ENCODE measurements at regions not wholly inside any gene's neighbourhood (a gene's known extent, or its start where the extent isn't known, plus 50 kb on each side); places are given as distances from the start of the nearest gene placed in this dataset.

DNA sequence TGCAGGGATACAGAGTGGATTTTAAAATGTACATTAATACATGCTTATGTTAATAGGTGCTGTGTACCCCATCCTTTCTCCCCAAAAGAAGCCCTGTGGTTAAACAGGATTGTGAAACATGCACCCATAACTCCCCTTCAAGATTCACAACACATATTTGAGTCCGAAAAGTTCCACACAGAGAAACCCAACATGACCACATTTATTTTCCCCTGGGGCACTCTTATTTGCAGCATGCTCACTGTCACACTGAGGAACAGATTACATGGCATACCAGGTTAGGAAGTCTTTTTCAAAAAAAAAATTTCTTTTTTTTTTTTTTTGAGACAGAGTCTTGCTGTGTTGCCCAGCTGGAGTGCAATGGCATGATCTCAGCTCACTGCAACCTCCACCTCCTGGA is 67.7 kb upstream of the COL5A2 start:
- no peak for DNase-seq (ENCODE audit: low read depth)
- in situ Hi-C loops (cut with HindIII; ENCODE audit: low sequenced_read_pairs) = loop anchor here (5.0 kb wide), 2 partner anchors 40 to 70 kb away; no protein-coding TSS in a partner anchor
- no peak for TF ChIP-seq CTCF (IDR thresholded peaks at IDR 0.05; ENCODE audit: low read depth, low read length, missing control alignments)
- no peak overlapping the region for H3K4me3 ChIP-seq (ENCODE audit: low read depth, low read length)

- no peak for DNase-seq (ENCODE audit: low read depth)
- no peak overlapping the region for H3K4me3 ChIP-seq (ENCODE audit: low read depth, low read length)
- TF ChIP-seq CTCF (IDR thresholded peaks at IDR 0.05; ENCODE audit: low read depth, low read length, missing control alignments) = no peak
- in situ Hi-C loops (cut with HindIII; ENCODE audit: low sequenced_read_pairs) = loop anchor here (5.0 kb wide), 2 partner anchors 41 to 69 kb away; no protein-coding TSS in a partner anchor
Measured at GRCh38 chr2:189248141-189248540, 68.6 kb upstream of the COL5A2 start.

DNA sequence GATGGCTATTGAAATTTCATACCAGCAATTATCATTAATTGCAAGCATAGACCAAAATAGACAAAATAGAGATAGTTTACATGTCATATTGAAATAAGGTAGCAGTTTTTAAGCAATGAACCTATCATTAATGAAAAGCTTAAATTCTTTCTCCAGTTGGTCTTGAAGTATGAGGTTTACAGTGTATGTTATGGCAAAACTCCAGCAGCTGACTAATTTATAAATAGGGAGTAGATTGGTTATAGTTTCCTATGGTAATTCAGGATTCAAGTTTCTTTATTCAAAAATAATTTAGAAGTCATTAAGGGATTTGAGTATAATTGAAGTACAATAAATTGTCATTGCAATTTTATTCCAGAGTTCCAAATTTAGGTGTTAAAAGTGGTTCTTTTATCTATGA is 69.6 kb upstream of the COL5A2 start:
- DNase-seq (ENCODE audit: low read depth) = peak; percentile 65
- H3K4me3 ChIP-seq (ENCODE audit: low read depth, low read length) = no peak overlapping the region
- TF ChIP-seq CTCF (IDR thresholded peaks at IDR 0.05; ENCODE audit: low read depth, low read length, missing control alignments) = no peak
- in situ Hi-C loops (cut with HindIII; ENCODE audit: low sequenced_read_pairs) = loop anchor here (5.0 kb wide), 2 partner anchors 42 to 68 kb away; no protein-coding TSS in a partner anchor

DNA sequence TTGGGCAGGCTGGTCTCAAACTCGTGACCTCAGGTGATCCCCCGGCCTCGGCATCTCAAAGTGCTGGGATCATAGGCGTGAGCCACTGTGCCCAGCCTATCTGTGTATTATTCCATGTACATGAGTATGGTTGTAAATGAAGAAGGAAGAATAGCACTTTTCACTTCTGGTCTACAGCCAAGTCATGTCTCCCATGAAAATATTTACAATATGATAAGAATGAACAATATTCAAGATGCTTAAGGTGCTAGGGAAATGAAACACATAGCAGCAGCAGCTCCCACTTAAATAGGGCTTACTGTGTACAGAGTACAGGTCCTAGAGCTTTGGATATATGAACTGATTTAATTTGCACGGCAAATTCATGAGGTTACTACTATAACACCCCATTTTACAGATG is 70.3 kb upstream of the COL5A2 start:
- no peak overlapping the region for H3K4me3 ChIP-seq (ENCODE audit: low read depth, low read length)
- in situ Hi-C loops (cut with HindIII; ENCODE audit: low sequenced_read_pairs) = loop anchor here (5.0 kb wide), 2 partner anchors 43 to 67 kb away; no protein-coding TSS in a partner anchor
- no peak for TF ChIP-seq CTCF (IDR thresholded peaks at IDR 0.05; ENCODE audit: low read depth, low read length, missing control alignments)
- DNase-seq (ENCODE audit: low read depth) = no peak

DNA sequence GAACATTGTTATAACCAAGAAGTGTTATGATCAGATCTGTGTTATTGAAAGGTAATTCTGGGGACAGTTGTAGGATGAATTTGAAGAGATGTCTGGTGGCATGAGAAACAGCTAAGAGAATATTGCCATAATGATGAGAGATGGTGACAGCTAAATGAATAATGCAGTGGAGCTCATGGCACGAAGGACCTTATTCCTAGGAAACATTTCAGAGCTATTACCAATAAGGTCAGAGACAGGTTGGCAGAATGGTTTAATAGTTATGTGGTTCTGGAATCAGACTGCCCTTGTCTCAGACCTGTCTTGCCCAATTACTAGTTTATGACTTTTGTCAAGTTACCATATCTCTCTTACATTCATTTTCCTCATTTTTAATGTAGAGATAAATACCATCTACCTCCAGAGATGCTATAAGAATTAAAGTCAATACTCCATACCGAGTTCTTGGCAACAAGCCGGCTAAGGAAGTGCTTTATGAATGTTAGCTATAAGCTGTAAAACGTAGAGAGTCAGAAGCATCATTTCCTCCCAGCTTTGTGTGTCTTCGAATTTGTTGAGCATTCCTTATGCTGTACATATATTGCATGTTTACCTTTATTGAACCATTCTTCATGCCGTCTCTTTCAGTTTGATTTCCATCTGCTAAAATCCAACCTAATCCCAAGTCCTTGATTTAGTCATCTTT is 73.6 kb upstream of the COL5A2 start:
- H3K4me3 ChIP-seq (ENCODE audit: low read depth, low read length) = no peak overlapping the region
- no peak for DNase-seq (ENCODE audit: low read depth)
- in situ Hi-C loops (cut with HindIII; ENCODE audit: low sequenced_read_pairs) = no loop called here
- TF ChIP-seq CTCF (IDR thresholded peaks at IDR 0.05; ENCODE audit: low read depth, low read length, missing control alignments) = no peak

DNA sequence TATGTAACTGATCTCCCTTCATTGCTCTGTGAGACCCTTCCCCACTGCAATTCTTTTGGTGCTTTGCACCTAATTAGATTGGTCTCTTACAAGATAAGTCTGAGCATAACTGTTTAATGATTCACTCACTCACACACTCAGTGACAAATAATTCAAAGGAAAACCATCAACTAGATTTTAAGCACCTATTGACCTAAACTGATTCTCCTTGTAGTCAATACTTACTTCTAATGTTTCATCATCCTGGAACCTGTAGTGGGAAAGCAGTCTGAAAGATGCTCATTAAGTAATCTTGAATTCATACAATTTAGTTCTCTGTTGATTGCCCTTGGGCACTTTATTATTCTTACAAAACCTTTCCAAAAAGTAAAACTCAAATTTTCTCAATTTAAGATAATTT is 74.3 kb upstream of the COL5A2 start:
- no peak for TF ChIP-seq CTCF (IDR thresholded peaks at IDR 0.05; ENCODE audit: low read depth, low read length, missing control alignments)
- no peak for DNase-seq (ENCODE audit: low read depth)
- no peak overlapping the region for H3K4me3 ChIP-seq (ENCODE audit: low read depth, low read length)
- in situ Hi-C loops (cut with HindIII; ENCODE audit: low sequenced_read_pairs) = no loop called here
